Activated T-cell treated with anti-CD3 and anti-CD28 coated beads, Interleukin-2, amount 50 U/mL, for 72 hours (primary cell): ENCODE measurements at regions not wholly inside any gene's neighbourhood (a gene's known extent, or its start where the extent isn't known, plus 50 kb on each side); places are given as distances from the start of the nearest gene placed in this dataset.

Experiments
- ATAC-seq, 2 donors: fragments of 150-1000 bp; cut with Tn5 transposase; replicated peaks in 1 of 2; 2 replicates each; pipeline ENCODE4 v1.10.0; 2021; ENCODE audit warnings: moderate library complexity in 2 of 2, mild to moderate bottlenecking in 1 of 2
- DNase-seq, 2 donors: peaks; one replicate each; pipeline ENCODE4 v3.0.0; 2021 to 2022; ENCODE audit warnings: mixed read lengths in 1 of 2
- H3K27ac Mint-ChIP-seq: one replicate; pipeline ENCODE4 v1.8.0; 2022; ENCODE audit warnings: mild to moderate bottlenecking, moderate library complexity, mixed read lengths
- H3K27me3 Mint-ChIP-seq: one replicate; pipeline ENCODE4 v1.8.0; 2022; ENCODE audit warnings: low read depth, mixed read lengths
- H3K36me3 Mint-ChIP-seq, 2 donors: one replicate each; pipeline ENCODE4 v1.8.0; 2022; ENCODE audit warnings: mixed read lengths in 2 of 2, mild to moderate bottlenecking in 1 of 2; ENCODE audit not compliant: insufficient read depth in 2 of 2
- H3K4me1 Mint-ChIP-seq: one replicate; pipeline ENCODE4 v1.8.0; 2022; ENCODE audit warnings: low read depth, mixed read lengths
- H3K4me3 Mint-ChIP-seq, 2 donors: one replicate each; pipeline ENCODE4 v1.8.0; 2022; ENCODE audit warnings: mild to moderate bottlenecking in 2 of 2, mixed read lengths in 2 of 2, moderate library complexity in 2 of 2
- H3K9me3 Mint-ChIP-seq, 2 donors: one replicate each; pipeline ENCODE4 v1.8.0; 2022; ENCODE audit warnings: mixed read lengths in 2 of 2

GRCh38 chr2:125086313-125087184, 1061.5 kb downstream of the CNTNAP5 start:
- Mint-ChIP-seq H3K36me3 (no peaks in the 10 kb centered on the region), H3K27ac (no peak overlapping the region), H3K9me3 (peaks cover 9 to 27% of the 10 kb centered on the region in 2 donors), H3K27me3 (no peaks in the 10 kb centered on the region), H3K4me1 (no peaks in the 10 kb centered on the region), H3K4me3 (no peak overlapping the region)
- ATAC-seq (no peak), DNase-seq (no peak)

- Mint-ChIP-seq H3K36me3 (no peaks in the 10 kb centered on the region), H3K4me3 (no peak overlapping the region), H3K4me1 (no peaks in the 10 kb centered on the region), H3K9me3 (peaks cover 6 to 16% of the 10 kb centered on the region in 2 donors), H3K27ac (no peak overlapping the region), H3K27me3 (no peaks in the 10 kb centered on the region)
- ATAC-seq (no peak), DNase-seq (no peak)
Observed at GRCh38 chr2:125092276-125093009, 1067.4 kb downstream of the CNTNAP5 start.

GRCh38 chr2:125095826-125096225, 1070.7 kb downstream of the CNTNAP5 start:
- ATAC-seq: no peak
- no peak for DNase-seq
- H3K4me3 Mint-ChIP-seq: no peak overlapping the region
- no peaks in the 10 kb centered on the region for H3K36me3 Mint-ChIP-seq
- no peaks in the 10 kb centered on the region for H3K4me1 Mint-ChIP-seq
- peaks cover 5 to 6% of the 10 kb centered on the region in 2 donors for H3K9me3 Mint-ChIP-seq
- no peaks in the 10 kb centered on the region for H3K27me3 Mint-ChIP-seq
- H3K27ac Mint-ChIP-seq: no peak overlapping the region

GRCh38 chr2:125106710-125107109, 1081.6 kb downstream of the CNTNAP5 start:
- no peak overlapping the region for H3K27ac Mint-ChIP-seq
- no peak overlapping the region for H3K4me3 Mint-ChIP-seq
- ATAC-seq: no peak
- H3K36me3 Mint-ChIP-seq: no peaks in the 10 kb centered on the region
- peaks cover 0 to 5% of the 10 kb centered on the region in 2 donors for H3K9me3 Mint-ChIP-seq
- no peak for DNase-seq
- H3K4me1 Mint-ChIP-seq: no peaks in the 10 kb centered on the region
- no peaks in the 10 kb centered on the region for H3K27me3 Mint-ChIP-seq

- H3K27ac Mint-ChIP-seq: no peak overlapping the region
- H3K4me3 Mint-ChIP-seq: no peak overlapping the region
- no peaks in the 10 kb centered on the region for H3K27me3 Mint-ChIP-seq
- H3K9me3 Mint-ChIP-seq: peaks cover 0 to 5% of the 10 kb centered on the region in 2 donors
- H3K4me1 Mint-ChIP-seq: no peaks in the 10 kb centered on the region
- ATAC-seq (no peak), DNase-seq (no peak)
- no peaks in the 10 kb centered on the region for H3K36me3 Mint-ChIP-seq
Observed at GRCh38 chr2:125107446-125107845, 1082.4 kb downstream of the CNTNAP5 start.

- Mint-ChIP-seq H3K4me1 (no peaks in the 10 kb centered on the region), H3K27ac (no peak overlapping the region), H3K27me3 (no peaks in the 10 kb centered on the region), H3K36me3 (no peaks in the 10 kb centered on the region), H3K9me3 (peaks cover 0 to 5% of the 10 kb centered on the region in 2 donors), H3K4me3 (no peak overlapping the region)
- no peak for DNase-seq
- ATAC-seq: no peak
Observed at GRCh38 chr2:125108251-125108650, 1083.2 kb downstream of the CNTNAP5 start.

- H3K27me3 Mint-ChIP-seq: no peaks in the 10 kb centered on the region
Observed at GRCh38 chr2:125125902-125126301, 1100.8 kb downstream of the CNTNAP5 start.

GRCh38 chr2:125160947-125161346, 1135.9 kb downstream of the CNTNAP5 start:
- Mint-ChIP-seq H3K36me3 (peaks cover 0 to 1% of the 10 kb centered on the region in 2 donors), H3K27me3 (no peaks in the 10 kb centered on the region), H3K4me1 (no peaks in the 10 kb centered on the region), H3K27ac (no peak overlapping the region), H3K4me3 (no peak overlapping the region), H3K9me3 (peaks cover 11 to 15% of the 10 kb centered on the region in 2 donors)
- DNase-seq: no peak
- no peak for ATAC-seq

More at GRCh38 chr2:125125902-125126301, 1100.8 kb downstream of the CNTNAP5 start:
- Mint-ChIP-seq H3K4me1 (no peaks in the 10 kb centered on the region), H3K27ac (no peak overlapping the region), H3K9me3 (peaks cover 16 to 23% of the 10 kb centered on the region in 2 donors), H3K4me3 (no peak overlapping the region), H3K36me3 (peaks cover 0 to 2% of the 10 kb centered on the region in 2 donors)
- DNase-seq (no peak), ATAC-seq (no peak)

- DNase-seq (no peak), ATAC-seq (no peak)
- Mint-ChIP-seq H3K36me3 (no peaks in the 10 kb centered on the region), H3K4me1 (no peaks in the 10 kb centered on the region), H3K4me3 (no peak overlapping the region), H3K27ac (no peak overlapping the region), H3K27me3 (no peaks in the 10 kb centered on the region), H3K9me3 (peaks cover 7 to 8% of the 10 kb centered on the region in 2 donors)
Observed at GRCh38 chr2:125167152-125167551, 1142.1 kb downstream of the CNTNAP5 start.

GRCh38 chr2:125167820-125168219, 1142.7 kb downstream of the CNTNAP5 start:
- ATAC-seq (no peak), DNase-seq (no peak)
- Mint-ChIP-seq H3K27ac (no peak overlapping the region), H3K4me1 (no peaks in the 10 kb centered on the region), H3K9me3 (peaks cover 5 to 6% of the 10 kb centered on the region in 2 donors), H3K4me3 (no peak overlapping the region), H3K27me3 (no peaks in the 10 kb centered on the region), H3K36me3 (no peaks in the 10 kb centered on the region)

- Mint-ChIP-seq H3K36me3 (no peaks in the 10 kb centered on the region), H3K4me1 (no peaks in the 10 kb centered on the region), H3K9me3 (peaks cover 5 to 6% of the 10 kb centered on the region in 2 donors), H3K27me3 (no peaks in the 10 kb centered on the region), H3K27ac (no peak overlapping the region), H3K4me3 (no peak overlapping the region)
- DNase-seq: no peak
- no peak for ATAC-seq
Observed at GRCh38 chr2:125168442-125168841, 1143.4 kb downstream of the CNTNAP5 start.

GRCh38 chr2:125169022-125169763, 1144.1 kb downstream of the CNTNAP5 start:
- peaks cover 7% of the 10 kb centered on the region in 2 donors for H3K9me3 Mint-ChIP-seq
- DNase-seq: no peak
- H3K4me1 Mint-ChIP-seq: no peaks in the 10 kb centered on the region
- no peaks in the 10 kb centered on the region for H3K36me3 Mint-ChIP-seq
- no peak overlapping the region for H3K27ac Mint-ChIP-seq
- no peaks in the 10 kb centered on the region for H3K27me3 Mint-ChIP-seq
- no peak overlapping the region for H3K4me3 Mint-ChIP-seq
- ATAC-seq: no peak

- H3K36me3 Mint-ChIP-seq: no peaks in the 10 kb centered on the region
- ATAC-seq (no peak), DNase-seq (no peak)
- H3K27me3 Mint-ChIP-seq: no peaks in the 10 kb centered on the region
- no peak overlapping the region for H3K4me3 Mint-ChIP-seq
- no peaks in the 10 kb centered on the region for H3K4me1 Mint-ChIP-seq
- H3K27ac Mint-ChIP-seq: no peak overlapping the region
- peaks cover 6 to 7% of the 10 kb centered on the region in 2 donors for H3K9me3 Mint-ChIP-seq
Observed at GRCh38 chr2:125169764-125170146, 1144.7 kb downstream of the CNTNAP5 start.
